DOHH2 (cell line): ENCODE measurements at regions not wholly inside any gene's neighbourhood (a gene's known extent, or its start where the extent isn't known, plus 50 kb on each side); places are given as distances from the start of the nearest gene placed in this dataset.
"Not testable (repeated sequence)": the region's sequence is repeated elsewhere in the genome, so short reads cannot be mapped to it uniquely, and the experiment has no call there.

Experiments used
- H3F3A ChIP-seq: fragments of 200-600 bp; sonication (generic), shearing (Covaris generic); 2 replicates; pipeline ENCODE4 v1.6.0; 2016; ENCODE audit warnings: antibody characterized with exemption, mild to moderate bottlenecking; ENCODE audit not compliant: control insufficient read depth, insufficient read depth
- H3K27ac ChIP-seq: fragments of 200-600 bp; sonication (generic); 2 replicates; pipeline ENCODE4 v1.5.1; 2014; ENCODE audit warnings: low read depth, mild to moderate bottlenecking, low read length, moderate library complexity
- H3K27me3 ChIP-seq: fragments of 200-600 bp; sonication (generic); 2 replicates; pipeline ENCODE4 v1.6.1; 2014; ENCODE audit warnings: mild to moderate bottlenecking, low read length, mixed read lengths; ENCODE audit not compliant: control insufficient read depth
- H3K36me3 ChIP-seq: fragments of 200-600 bp; sonication (generic); 2 replicates; pipeline ENCODE4 v1.6.1; 2014; ENCODE audit warnings: mild to moderate bottlenecking, low read length, moderate library complexity, mixed read lengths; ENCODE audit not compliant: control insufficient read depth
- H3K4me1 ChIP-seq: fragments of 200-600 bp; sonication (generic); 2 replicates; pipeline ENCODE4 v1.6.1; 2014; ENCODE audit warnings: mild to moderate bottlenecking, low read length, mixed read lengths; ENCODE audit not compliant: control insufficient read depth
- H3K4me2 ChIP-seq: fragments of 200-600 bp; sonication (generic); 2 replicates; pipeline ENCODE4 v1.6.0; 2014; ENCODE audit warnings: mild to moderate bottlenecking, low read length, moderate library complexity
- H3K4me3 ChIP-seq: fragments of 200-600 bp; sonication (generic); 2 replicates; pipeline ENCODE4 v1.5.1; 2014; ENCODE audit warnings: mild to moderate bottlenecking, low read length, mixed read lengths
- H3K79me2 ChIP-seq: fragments of 200-600 bp; sonication (generic); 2 replicates; pipeline ENCODE4 v1.6.1; 2014; ENCODE audit warnings: mild to moderate bottlenecking, low read length, mixed read lengths; ENCODE audit not compliant: control insufficient read depth
- H3K9me2 ChIP-seq: fragments of 200-600 bp; sonication (generic); replicated peaks from 2 replicates; pipeline ENCODE4 v1.6.1; 2014; ENCODE audit warnings: mild to moderate bottlenecking, low read length, mixed read lengths; ENCODE audit not compliant: control insufficient read depth
- H3K9me3 ChIP-seq: fragments of 200-600 bp; sonication (generic); 2 replicates; pipeline ENCODE4 v1.6.1; 2014; ENCODE audit warnings: antibody characterized with exemption, low read length, mixed read lengths; ENCODE audit not compliant: control insufficient read depth, insufficient read depth
- H4K20me1 ChIP-seq: fragments of 200-600 bp; sonication (generic); 2 replicates; pipeline ENCODE4 v1.6.0; 2014; ENCODE audit warnings: low read depth, mild to moderate bottlenecking, antibody characterized with exemption, low read length, moderate library complexity; ENCODE audit not compliant: control insufficient read depth, insufficient read depth
- CTCF ChIP-seq: fragments of 200-600 bp; sonication (generic); IDR thresholded peaks from one replicate; pipeline ENCODE4 v1.5.1; 2014; ENCODE audit warnings: antibody characterized with exemption, mild to moderate bottlenecking, low read depth, low read length; ENCODE audit not compliant: poor library complexity, severe bottlenecking
- EZH2phosphoT487 ChIP-seq: fragments of 200-600 bp; sonication (generic); IDR thresholded peaks from 2 replicates; pipeline ENCODE4 v1.6.1; 2017; ENCODE audit warnings: borderline replicate concordance, mild to moderate bottlenecking, antibody characterized with exemption, low read length, moderate library complexity, mixed read lengths

DNA sequence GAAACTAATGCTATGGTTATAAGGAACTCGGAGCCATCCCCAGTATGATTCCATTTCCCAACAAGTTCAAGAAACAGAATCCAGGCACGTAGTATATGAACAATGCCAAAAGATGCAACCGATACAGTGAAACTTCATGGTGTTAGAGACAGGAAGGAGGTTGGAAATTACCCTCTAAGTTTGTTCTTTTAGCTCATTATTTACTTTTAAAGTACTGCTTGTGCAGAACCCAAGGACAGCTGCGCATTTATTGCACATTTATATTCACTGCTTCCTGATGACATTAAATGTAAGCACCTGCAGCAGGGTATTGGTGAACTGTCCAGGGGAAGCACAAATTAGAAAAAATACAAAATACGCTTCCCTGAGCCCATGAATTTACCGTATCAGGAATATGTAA is 63.0 kb upstream of the CYP1B1 start:
- no peak overlapping the region for H3K27ac ChIP-seq
- H3F3A ChIP-seq, result no peaks in the 10 kb centered on the region
- H3K9me3 ChIP-seq, result no peaks in the 10 kb centered on the region
- no peak overlapping the region for H3K4me2 ChIP-seq
- no peaks in the 10 kb centered on the region for H3K4me1 ChIP-seq
- H3K79me2 ChIP-seq, result no peaks in the 10 kb centered on the region
- H4K20me1 ChIP-seq, result no peaks in the 10 kb centered on the region
- H3K36me3 ChIP-seq, result no peaks in the 10 kb centered on the region
- H3K9me2 ChIP-seq, result no peaks in the 10 kb centered on the region
- 0 out of 2 replicates have a peak, but pooled peaks cover 3% of the 10 kb centered on the region for H3K27me3 ChIP-seq
- TF ChIP-seq CTCF (no peak), EZH2phosphoT487 (no peak)
- no peak overlapping the region for H3K4me3 ChIP-seq

DNA sequence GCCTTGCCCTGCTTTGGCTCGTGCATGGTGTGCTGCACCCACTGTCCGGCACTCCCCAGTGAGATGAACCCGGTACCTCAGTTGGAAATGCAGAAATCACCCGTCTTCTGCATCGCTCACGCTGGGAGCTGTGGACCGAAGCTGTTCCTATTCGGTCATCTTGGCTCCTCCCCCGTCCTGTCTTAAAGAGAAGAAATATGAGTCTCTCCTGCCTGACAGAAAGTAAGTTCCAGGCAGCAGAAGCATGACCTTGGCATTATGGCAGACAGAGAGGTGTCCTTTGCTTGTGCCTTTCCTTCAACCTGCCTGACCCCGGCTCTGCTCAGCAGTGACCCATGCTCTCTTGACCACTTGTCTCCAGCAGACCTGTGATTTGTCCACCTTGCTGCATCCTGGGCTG is 62.5 kb upstream of the CYP1B1 start:
- no peaks in the 10 kb centered on the region for H4K20me1 ChIP-seq

GRCh38 chr2:38137958-38138357 is 62.0 kb upstream of the CYP1B1 start:
- H3K4me1 ChIP-seq, H3K9me3 ChIP-seq, H3K27ac ChIP-seq, H3K4me2 ChIP-seq, H4K20me1 ChIP-seq, H3K36me3 ChIP-seq, H3K9me2 ChIP-seq, H3K4me3 ChIP-seq, H3K79me2 ChIP-seq, H3F3A ChIP-seq, H3K27me3 ChIP-seq: not testable (repeated sequence)

More for the DNA sequence above, 62.5 kb upstream of the CYP1B1 start:
- Histone ChIP-seq H3K27ac (no peak overlapping the region), H3K27me3 (0 out of 2 replicates have a peak, but pooled peaks cover 3% of the 10 kb centered on the region), H3K4me1 (no peaks in the 10 kb centered on the region), H3K79me2 (no peaks in the 10 kb centered on the region), H3K9me2 (no peaks in the 10 kb centered on the region), H3K4me3 (no peak overlapping the region), H3K36me3 (no peaks in the 10 kb centered on the region), H3F3A (no peaks in the 10 kb centered on the region), H3K4me2 (no peak overlapping the region), H3K9me3 (no peaks in the 10 kb centered on the region)
- TF ChIP-seq CTCF (no peak), EZH2phosphoT487 (no peak)

GRCh38 chr2:38131676-38132075 is 55.7 kb upstream of the CYP1B1 start:
- H3K9me2 ChIP-seq, result no peaks in the 10 kb centered on the region
- H3F3A ChIP-seq, result peaks cover 4% of the 10 kb centered on the region; the same call in 1 of the 2 replicates
- H3K79me2 ChIP-seq, result no peaks in the 10 kb centered on the region
- no peaks in the 10 kb centered on the region for H3K27me3 ChIP-seq
- no peaks in the 10 kb centered on the region for H4K20me1 ChIP-seq
- peaks cover 36% of the 10 kb centered on the region for H3K4me1 ChIP-seq
- TF ChIP-seq EZH2phosphoT487, result no peak
- no peak for TF ChIP-seq CTCF
- H3K36me3 ChIP-seq, result no peaks in the 10 kb centered on the region
- no peak overlapping the region for H3K4me3 ChIP-seq
- no peak overlapping the region for H3K4me2 ChIP-seq
- no peak overlapping the region for H3K27ac ChIP-seq
- peaks cover 17% of the 10 kb centered on the region; the same call in 1 of the 2 replicates for H3K9me3 ChIP-seq
